Endothelial cell of umbilical vein (primary cell): ENCODE measurements at regions not wholly inside any gene's neighbourhood (a gene's known extent, or its start where the extent isn't known, plus 50 kb on each side); places are given as distances from the start of the nearest gene placed in this dataset.
"Not testable (repeated sequence)": the region's sequence is repeated elsewhere in the genome, so short reads cannot be mapped to it uniquely, and the experiment has no call there.

Source experiments
- EZH2 ChIP-seq: IDR thresholded peaks from 2 replicates; pipeline ENCODE4 v1.6.1; 2012; ENCODE audit warnings: borderline replicate concordance, low read depth, mild to moderate bottlenecking, moderate library complexity, low read length, inconsistent platforms; ENCODE audit not compliant: severe bottlenecking
- JUN ChIP-seq: IDR thresholded peaks from 2 replicates; pipeline ENCODE4 v1.6.1; 2011; ENCODE audit warnings: borderline replicate concordance, low read depth; ENCODE audit not compliant: insufficient read length, insufficient read depth
- MAX ChIP-seq: IDR thresholded peaks from 2 replicates; pipeline ENCODE4 v1.6.1; 2011; ENCODE audit not compliant: insufficient read depth, insufficient read length
- MYC ChIP-seq: IDR thresholded peaks from one replicate; pipeline ENCODE4 v1.6.1; 2011; ENCODE audit warnings: mild to moderate bottlenecking, low read depth, low read length
- POLR2A ChIP-seq: IDR thresholded peaks from 2 replicates; pipeline ENCODE4 v1.6.1; 2012; ENCODE audit warnings: low read depth, mild to moderate bottlenecking, control low read depth, low read length
- POLR2AphosphoS5 ChIP-seq: IDR thresholded peaks from 2 replicates; pipeline ENCODE4 v1.6.1; 2012; ENCODE audit warnings: low read depth, mild to moderate bottlenecking, control low read depth, low read length, moderate library complexity; ENCODE audit not compliant: insufficient read depth
- TF ChIP-seq, protein P1 (sequence below), 2 donors: IDR thresholded peaks; 1 replicate in 1 of 2; 2 replicates in 1 of 2; pipeline ENCODE4 v1.5.1; 2011; ENCODE audit warnings: low read length in 2 of 2, mild to moderate bottlenecking in 2 of 2, moderate library complexity in 2 of 2, control low read depth in 1 of 2, inconsistent platforms in 1 of 2, low read depth in 1 of 2; ENCODE audit not compliant: insufficient read depth in 1 of 2; ENCODE audit errors: extremely low read depth in 1 of 2

- TF ChIP-seq, protein P1, sequence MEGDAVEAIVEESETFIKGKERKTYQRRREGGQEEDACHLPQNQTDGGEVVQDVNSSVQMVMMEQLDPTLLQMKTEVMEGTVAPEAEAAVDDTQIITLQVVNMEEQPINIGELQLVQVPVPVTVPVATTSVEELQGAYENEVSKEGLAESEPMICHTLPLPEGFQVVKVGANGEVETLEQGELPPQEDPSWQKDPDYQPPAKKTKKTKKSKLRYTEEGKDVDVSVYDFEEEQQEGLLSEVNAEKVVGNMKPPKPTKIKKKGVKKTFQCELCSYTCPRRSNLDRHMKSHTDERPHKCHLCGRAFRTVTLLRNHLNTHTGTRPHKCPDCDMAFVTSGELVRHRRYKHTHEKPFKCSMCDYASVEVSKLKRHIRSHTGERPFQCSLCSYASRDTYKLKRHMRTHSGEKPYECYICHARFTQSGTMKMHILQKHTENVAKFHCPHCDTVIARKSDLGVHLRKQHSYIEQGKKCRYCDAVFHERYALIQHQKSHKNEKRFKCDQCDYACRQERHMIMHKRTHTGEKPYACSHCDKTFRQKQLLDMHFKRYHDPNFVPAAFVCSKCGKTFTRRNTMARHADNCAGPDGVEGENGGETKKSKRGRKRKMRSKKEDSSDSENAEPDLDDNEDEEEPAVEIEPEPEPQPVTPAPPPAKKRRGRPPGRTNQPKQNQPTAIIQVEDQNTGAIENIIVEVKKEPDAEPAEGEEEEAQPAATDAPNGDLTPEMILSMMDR (IDR thresholded peaks at IDR 0.05; ENCODE audit: extremely low read depth in 1 of 2, insufficient read depth in 1 of 2, low read depth in 1 of 2, low read length in 2 of 2), result not testable (repeated sequence)
- not testable (repeated sequence) for TF ChIP-seq POLR2AphosphoS5, EZH2, POLR2A, MYC, MAX, JUN
These were observed 204.6 kb downstream of the TMEM167A start for GRCh38 chr5:82872321-82873288.
